Superior temporal gyrus (tissue), 1 donor: ENCODE measurements at regions not wholly inside any gene's neighbourhood (a gene's known extent, or its start where the extent isn't known, plus 50 kb on each side); places are given as distances from the start of the nearest gene placed in this dataset.

Experiments used
- DNase-seq: peaks from one replicate; pipeline ENCODE4 v3.0.0-alpha.2; 2016; ENCODE audit errors: extremely low spot score

DNA sequence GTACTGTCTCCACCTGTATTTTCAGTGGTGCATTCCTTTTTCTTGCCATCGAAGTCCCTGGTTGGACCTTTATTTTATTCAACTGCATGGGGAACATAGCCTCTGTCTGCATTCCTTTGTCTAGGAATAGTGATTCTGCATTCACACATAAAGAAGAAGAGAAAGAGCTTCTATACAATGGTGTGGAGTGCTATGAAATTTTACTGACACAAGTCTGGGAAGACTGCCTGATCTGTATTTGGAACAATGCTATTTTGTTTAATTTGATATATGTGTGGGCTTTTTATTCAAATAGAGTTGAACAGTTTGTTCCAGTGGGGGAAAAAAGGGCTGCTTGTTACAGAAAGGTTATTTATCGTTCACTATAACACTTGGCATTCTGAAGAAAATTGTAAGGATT is 375.7 kb upstream of the POU3F2 start:
- DNase-seq = peak; percentile 94

DNA sequence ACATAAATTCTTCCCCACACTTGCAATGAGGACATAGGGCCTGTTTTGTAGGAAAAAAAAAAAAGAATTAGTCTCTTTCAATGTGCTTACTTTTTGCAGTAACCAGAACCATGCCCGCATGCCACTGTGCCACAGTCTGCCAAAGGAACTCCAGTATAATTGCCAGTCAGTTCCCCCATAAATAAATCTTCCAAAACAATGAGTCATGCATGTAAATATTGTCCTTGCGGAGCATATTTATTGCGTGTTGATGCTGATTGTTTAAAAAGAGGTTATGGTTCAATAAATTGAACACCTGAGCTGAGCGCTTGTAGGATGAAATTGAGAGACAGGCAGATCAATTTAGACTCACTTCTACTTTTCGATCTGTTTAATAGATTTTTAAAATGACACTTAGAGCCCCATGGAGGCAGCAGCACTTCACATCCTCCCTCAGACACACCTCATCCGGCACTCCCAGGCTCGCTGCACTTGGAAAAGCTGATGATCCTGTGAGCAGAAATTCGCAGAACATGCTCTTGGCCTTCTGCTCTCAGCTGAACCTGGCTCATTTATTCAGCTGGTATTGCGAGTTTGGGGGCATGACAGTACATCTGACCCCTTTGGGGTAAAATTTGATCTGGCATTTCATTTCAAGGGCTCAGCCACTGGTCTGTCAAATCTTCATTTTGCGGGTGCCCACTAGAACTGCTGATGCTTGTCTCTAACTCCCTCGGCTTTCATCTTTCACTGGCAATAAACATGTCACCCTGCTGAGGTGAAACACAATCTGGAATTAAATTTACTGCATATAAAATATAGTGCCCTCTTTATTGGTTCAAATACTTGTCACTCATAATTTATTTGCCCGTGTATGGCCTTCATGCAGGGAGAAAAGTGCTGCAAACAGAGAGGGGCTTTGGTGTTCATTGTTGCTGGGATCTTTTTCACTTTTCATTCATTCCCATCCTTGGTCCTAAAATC is 371.1 kb upstream of the POU3F2 start:
- no peak for DNase-seq

DNA sequence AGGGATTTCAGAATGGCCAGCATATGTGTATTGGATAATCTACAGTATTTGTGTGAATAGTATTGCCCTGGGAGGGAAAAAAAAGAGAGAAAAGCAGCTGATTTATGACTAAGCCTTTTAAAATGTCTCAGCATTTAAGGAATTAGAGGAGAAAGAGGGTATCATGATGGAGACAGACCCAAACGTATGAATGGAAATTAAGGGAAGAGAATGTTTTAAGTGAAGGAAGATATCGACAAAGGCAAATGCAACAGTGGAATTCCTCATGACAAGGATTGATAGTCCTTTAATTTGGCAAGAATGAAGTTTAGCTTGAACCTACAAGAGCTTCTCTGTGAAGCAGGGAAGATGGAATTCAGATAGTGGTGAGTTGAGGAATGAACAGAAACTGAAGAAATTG is 367.3 kb upstream of the POU3F2 start:
- DNase-seq = no peak

DNA sequence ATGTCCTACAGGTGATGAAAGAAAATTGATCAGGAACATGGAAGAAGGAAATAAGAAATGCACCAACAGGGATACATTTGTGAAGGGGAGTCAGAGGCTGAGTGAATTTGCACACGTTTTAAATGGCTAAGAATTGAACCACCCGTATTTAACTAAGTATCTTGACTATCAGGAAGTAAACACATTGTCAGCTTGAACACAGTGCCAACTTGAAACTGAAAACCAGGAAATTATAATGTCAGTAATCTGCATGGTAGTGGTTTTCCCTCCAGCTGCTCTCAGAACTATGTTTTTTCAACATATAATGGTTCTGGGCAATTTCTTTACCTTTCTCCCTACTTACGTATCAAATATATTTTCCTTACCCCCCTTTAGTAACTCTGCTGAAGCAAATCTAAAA is 366.5 kb upstream of the POU3F2 start:
- no peak for DNase-seq

DNA sequence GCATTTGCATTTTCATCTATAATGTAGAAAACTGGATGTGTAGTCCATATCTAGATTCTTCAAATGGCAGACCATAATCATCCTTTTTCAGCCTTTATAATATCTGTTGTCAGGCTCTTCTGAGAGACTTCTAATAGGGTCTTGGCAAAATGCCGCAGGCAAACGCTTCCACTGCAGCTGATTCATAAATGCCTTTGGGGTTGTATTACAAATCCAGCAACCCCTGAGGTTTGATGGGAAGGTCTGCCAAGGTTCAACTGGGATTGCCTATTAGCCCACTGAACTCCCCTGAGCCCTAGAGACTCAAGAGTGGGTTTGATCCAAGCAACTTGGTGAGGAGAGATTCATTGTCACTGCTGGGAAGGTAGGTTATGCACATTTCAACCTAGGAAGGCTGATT is 365.2 kb upstream of the POU3F2 start:
- no peak for DNase-seq

DNA sequence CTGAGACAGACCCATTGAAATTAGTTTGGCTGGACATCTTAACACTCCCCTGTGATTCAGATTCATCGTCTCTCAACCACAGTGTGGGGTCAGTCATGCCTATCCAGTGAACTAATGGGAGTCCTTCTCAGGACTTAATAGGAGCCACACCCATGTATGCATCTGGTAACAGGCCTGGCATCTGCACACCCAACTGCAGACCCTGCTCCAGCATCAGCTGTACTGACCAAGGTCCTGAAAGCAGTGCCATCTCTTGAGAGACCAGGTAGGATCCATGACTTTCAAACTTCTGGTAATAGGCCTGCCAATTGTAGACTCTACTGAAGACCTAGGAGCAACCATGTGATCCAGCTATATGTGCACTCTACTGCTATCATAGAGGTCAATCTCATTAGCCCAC is 363.6 kb upstream of the POU3F2 start:
- no peak for DNase-seq

DNA sequence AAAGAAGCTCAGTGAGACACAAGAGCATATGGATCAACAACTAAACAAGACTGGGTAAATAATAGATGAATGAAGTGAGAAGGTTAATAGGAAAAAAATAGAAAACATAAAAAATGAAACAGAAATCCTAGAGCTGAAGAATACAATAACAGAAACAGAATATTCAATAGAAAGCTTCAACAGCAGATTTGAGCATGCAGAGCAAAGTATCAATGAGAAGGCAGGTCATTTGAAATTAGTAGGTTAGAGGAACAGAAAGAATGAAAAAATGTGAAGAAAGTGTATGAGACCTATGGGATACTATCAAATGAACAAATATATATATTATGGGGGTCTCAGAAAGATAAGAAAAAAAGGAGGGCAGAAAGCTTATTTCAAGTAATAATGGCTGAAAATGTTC is 362.9 kb upstream of the POU3F2 start:
- no peak for DNase-seq

DNA sequence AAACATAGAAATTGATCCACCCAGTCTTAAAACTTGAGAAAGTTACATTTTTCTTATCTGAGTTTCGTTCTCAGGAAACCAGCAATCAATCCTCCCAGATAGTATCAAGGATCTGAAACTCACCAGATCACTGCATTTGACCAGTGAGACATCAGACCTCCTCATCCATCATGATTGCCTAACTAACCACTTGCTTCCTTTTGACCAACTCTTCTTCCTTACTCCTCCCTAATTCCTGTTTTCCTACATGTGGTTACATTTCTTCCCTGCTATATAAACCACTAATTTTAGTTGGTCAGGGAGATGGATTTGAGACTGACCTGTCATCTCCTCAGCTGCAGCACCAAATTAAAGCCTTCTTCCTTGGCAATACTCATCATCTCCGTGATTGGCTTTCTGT is 357.1 kb upstream of the POU3F2 start:
- DNase-seq = no peak

DNA sequence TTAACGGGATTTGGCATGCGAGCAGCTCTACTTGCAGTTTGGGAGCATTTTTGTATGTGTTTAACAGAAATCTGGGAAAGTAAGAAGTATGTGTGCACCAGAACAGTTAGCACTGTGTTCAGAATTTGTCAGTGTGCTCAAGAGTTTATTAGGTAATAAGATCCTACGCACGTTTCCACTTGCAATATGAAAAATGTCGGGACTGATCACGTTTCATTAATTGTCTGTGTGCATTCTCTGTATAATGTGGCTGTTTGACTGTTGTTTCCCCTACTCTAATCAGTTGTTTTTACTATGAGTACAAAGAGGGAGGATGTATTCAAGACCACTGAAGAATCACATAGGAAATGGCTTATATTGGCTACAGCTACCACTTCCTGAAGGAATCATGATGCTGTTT is 349.7 kb upstream of the POU3F2 start:
- DNase-seq = peak; percentile 49

DNA sequence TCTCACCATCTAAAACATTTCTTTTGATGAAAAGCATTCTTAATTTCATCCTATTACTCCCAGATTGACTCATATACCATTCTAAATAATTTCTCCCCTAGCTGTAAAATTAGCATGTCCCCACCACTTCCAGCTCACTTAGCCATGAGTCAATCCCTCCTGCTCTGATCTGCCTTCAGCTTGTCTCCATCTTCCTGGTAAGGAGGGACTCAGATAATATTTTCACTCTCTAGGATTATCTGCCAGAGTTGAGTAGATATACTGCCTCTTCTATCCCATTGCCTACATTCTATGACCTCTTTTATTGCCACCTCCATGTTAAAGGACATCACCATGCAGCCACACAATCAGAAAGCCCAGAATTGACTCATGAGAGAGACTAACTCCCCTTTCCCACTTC is 348.8 kb upstream of the POU3F2 start:
- DNase-seq = no peak

DNA sequence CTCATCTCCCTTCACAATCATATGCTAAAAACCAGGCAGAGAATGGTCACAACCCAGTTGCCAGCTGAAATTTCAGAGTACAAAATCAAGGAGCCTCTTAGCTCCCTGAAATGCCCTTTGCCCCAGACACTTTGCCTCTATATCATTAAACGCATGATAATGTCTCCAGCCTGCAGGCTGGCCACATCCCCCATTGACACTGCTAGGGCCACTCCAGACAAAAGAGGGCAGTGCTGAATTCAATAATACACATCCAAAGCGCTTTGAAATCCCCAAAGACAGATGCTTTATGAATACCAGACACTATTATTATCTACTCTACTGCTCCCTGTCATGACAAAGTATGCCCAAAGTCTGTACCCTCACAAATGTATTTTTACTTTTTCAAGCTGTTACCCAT is 348.3 kb upstream of the POU3F2 start:
- DNase-seq = no peak

DNA sequence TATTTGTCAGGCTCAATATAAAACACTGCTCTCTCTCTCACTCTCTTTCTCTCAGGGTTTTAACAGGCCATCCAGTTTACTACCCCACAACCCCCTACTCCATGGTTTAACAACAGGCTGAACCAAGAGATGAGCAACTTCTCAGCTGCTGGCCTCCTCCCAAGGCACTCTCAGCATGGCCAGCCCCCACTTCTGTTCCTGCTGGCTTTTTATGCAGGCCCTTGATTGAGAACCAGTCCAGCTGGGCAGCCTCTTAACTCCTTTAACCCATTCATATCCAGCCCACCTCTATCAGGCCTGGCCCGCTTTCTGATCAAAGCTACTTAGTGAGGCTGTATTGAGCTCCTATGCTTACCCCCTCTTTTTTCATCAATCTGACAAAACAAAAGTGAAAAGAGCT is 346.8 kb upstream of the POU3F2 start:
- no peak for DNase-seq

DNA sequence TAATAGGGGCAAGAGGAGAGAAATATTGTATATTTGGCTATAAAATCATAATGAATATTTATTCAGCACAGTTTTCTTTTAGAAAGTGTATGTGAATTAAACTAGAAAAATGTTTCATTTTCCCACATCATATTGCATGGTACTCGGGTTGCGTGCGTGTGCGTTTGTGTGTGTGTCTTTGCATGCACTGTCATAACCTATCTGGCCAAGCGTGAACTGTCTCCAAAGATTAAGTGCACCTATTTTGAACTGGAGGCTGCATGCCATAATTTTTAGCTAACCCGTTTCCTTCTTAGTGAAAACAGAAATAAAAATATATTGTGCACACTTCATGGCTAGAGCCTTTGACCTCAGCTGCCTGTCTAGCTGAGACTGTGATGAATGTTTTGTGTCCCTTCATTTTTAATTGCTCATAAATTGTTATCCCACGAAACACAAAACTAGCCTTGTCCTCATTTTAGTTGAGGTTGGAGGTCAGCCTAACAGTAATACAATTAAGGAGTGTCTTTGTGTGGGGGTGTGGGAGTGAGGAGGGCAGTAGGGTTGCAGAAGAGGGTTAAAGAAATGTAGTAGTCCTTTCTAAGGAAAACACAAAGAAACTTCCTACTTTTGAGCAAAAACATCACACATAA is 336.1 kb upstream of the POU3F2 start:
- DNase-seq = no peak

DNA sequence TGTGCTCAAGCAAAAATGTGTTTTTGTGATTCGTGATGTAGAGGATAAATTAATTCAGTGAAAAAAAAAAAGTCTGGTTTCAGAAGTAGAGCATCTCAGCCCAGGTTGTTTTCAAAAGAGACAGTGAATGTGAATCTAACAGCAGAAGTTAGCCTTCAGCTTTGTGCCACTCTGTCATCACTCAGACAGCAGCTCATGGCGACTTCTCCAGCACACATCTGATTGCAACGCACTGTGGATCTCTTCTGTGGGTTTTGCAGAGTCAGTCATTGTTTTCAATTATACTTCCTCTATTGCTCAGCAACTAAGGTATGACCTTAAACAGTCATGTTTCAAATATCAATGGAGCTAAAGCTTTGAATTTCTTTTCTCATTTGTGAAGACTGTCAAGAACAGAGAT is 335.5 kb upstream of the POU3F2 start:
- peak; percentile 42 for DNase-seq

DNA sequence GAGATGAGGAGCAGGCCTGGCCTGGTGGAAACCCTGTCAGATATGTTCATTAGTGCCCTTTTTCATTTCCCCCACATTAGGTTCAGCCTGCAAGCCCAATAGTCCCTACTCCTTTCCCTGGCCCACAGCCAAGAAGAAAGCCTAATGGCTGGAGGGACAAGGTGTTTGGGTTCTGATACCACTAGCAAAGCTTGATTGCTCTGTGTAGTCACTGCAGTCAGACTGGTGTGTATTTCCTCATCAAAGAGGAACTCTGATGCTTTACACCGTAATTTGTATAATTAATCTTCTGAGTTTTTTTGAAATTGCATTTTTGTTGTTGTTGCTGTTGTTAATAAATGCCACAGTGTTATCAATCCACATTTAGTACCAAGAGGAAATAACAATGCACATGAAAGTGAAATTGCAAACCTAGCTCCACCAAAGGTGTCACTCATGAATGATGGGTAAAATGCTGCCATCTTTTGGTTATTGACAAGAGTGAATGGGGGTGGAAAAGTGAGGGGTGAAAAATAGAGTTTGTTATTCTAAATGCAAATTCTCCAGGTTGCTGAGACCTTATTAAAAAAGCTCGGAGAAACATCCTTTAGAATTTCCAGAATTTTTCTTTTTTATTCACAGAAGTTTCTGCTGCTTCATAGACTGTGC is 320.2 kb upstream of the POU3F2 start:
- DNase-seq = peak; percentile 55

DNA sequence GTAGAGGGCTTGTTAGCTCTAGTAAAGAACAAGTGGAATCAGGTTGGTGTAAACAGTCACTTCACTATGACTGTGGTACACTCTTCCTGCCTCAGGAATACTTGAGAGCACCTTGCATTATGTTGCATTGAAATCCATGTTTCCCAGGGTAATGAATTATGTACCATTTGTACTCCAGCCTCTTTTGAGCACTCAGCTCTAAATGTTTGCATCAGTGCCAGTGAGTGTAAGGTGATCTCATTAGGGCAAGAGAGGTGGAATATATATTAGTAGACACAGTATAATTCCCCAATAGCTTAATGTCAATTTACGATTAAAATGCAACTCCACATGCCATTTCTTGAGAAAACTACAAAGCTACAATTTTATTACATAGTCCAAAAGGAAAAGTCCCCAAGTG is 319.6 kb upstream of the POU3F2 start:
- DNase-seq = no peak

DNA sequence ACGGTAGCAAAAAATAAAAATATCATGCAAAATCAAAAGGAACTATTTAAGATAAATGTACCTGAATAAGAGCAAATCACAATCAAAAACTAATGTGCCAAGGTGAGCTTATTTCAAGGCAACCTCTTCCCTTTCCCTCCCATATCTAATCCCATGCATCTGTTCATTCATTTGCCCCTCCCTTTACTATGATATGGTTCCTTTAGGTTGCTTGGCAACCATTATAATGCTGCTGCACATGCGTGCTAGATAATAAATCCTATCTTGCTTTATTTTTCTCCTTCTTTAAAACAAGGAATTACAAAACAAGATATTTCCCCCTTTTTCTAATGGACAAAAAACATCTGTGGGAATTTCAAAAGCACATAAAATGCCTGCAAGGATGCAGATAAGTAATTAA is 318.2 kb upstream of the POU3F2 start:
- DNase-seq = no peak

DNA sequence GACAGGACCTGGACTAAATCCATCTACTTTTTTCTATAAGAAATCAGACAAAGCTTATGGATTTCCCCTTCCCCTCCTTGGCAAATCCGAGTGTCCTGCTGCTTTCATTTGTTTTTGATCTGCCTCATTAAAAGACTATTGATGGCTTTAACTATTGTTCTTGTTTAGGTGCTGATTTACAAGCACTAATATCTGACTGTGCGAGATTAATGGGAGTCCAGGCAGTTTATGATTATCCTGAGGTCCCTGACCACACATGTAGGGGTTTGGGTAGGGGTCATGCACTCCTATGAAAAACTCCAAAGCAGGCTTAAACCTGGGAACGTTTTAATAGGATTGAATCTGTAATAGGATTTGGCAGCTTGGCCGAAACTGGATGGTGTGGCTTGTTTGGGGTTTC is 317.5 kb upstream of the POU3F2 start:
- no peak for DNase-seq

DNA sequence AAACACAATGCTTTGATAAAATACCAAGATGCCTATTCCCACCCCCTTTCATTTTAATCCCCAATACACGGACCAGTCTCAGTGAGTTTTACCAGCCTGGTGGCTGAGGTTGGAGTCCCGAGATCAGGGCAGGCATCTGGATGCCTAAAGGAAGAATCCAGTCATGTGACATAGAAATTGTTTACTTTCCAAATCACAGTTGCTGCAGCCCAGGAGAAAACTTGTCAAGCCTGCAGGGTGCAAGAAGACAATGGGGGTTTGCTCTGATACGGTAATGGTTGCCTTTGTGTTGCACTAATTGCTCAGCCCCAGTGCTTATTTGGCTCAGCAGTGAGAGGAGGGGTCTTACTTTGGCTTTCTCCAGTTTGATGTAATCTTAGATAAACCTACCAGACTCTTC is 308.5 kb upstream of the POU3F2 start:
- no peak for DNase-seq

DNA sequence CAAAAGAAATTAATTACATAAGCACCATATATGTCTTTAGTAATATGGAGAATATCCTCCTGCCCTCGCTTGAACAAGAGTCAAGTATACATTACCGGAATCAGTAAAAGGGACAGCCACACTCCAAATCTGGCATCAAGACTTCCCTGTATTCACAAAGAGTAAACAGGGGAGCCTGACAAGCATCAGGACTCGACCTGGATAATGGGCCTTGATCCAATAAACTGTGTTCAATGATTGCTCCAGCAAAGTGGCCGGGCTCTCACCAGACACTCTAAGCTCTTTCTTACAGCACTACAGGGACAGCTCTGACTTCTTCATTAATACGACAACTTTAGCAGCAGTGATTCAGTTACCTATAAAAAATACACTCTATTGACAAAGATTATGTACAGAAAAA is 307.9 kb upstream of the POU3F2 start:
- no peak for DNase-seq

DNA sequence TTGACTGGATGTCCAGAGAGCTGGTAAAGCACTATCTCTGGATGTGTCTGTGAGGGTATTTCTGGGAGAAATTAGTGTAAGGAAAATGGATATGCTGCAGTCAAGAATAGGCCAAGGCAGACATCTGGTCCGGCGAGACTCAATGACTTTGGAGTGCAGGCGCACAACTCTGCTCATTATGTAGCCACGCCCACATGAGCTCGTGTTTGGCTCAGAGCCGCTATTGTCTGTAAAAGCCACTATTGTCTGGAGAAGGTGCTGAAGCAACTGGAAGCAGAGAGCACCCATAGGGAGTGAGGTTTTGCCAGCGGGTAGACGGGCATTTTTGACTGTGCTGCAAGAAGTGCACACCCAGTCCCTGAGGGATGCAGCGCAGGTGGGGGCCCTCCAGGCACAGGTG is 305.0 kb upstream of the POU3F2 start:
- peak; percentile 90 for DNase-seq

DNA sequence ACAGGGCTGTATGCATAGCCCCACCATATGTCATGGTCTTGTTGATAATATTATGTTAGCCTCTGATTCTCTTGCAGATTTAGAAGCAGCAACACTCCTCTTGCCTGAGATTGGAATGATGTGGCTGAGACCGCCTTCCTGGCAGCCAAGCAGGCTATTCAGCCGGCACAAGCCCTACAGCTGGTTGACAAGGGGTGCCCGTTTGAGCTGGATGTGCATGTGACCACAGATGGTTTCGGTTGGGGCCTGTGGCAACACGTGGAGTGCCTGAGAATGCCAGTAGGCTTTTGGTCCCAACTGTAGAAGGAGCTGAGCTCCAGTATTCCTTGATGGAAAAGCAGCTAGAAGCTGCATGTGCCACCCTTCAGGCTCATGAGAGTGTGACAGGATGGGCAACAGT is 303.6 kb upstream of the POU3F2 start:
- DNase-seq = no peak

DNA sequence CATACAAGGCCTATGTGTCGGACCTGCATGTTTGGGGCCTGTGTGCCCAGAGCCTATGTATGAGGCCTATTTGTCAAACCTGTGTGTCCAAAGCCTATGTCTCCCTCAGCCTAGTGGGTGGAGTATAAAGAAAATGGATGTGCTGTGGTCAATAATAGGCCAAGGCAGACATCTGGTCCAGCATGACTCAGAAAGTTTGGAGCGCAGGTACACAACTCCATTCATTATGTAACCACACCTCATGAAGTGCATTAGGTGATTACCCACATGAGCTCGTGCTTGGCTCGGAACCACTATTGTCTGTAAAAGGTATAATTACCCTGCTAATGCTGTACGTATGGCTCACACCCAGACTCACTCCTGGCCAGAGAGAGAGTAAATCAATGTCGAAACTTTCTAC is 302.4 kb upstream of the POU3F2 start:
- no peak for DNase-seq
